HG03469 (cell line): ENCODE measurements at regions not wholly inside any gene's neighbourhood (a gene's known extent, or its start where the extent isn't known, plus 50 kb on each side); places are given as distances from the start of the nearest gene placed in this dataset.
"Not testable (repeated sequence)": the region's sequence is repeated elsewhere in the genome, so short reads cannot be mapped to it uniquely, and the experiment has no call there.

Experiments used
- ATAC-seq: cut with Tn5 transposase; IDR thresholded peaks from one replicate; pipeline ENCODE4 v1.9.1; 2021; ENCODE audit warnings: mild to moderate bottlenecking, moderate library complexity, moderate number of reproducible peaks; ENCODE audit not compliant: unreplicated experiment

- no peak for ATAC-seq
Observed at GRCh38 chr21:35202431-35202830, 153.3 kb upstream of the RUNX1 start.

- ATAC-seq: no peak
Observed at GRCh38 chr21:35201799-35202198, 152.7 kb upstream of the RUNX1 start.

GRCh38 chr21:35201288-35201687 is 152.2 kb upstream of the RUNX1 start:
- no peak for ATAC-seq

- no peak for ATAC-seq
Observed at GRCh38 chr21:35199733-35200015, 150.6 kb upstream of the RUNX1 start.

- no peak for ATAC-seq
Observed at GRCh38 chr21:35198982-35199732, 150.1 kb upstream of the RUNX1 start.

GRCh38 chr21:35198565-35198964 is 149.5 kb upstream of the RUNX1 start:
- ATAC-seq: no peak

GRCh38 chr21:35197992-35198431 is 148.9 kb upstream of the RUNX1 start:
- no peak for ATAC-seq

GRCh38 chr21:35197191-35197590 is 148.1 kb upstream of the RUNX1 start:
- no peak for ATAC-seq

GRCh38 chr21:35196128-35196527 is 147.0 kb upstream of the RUNX1 start:
- ATAC-seq: no peak

GRCh38 chr21:35195232-35195631 is 146.1 kb upstream of the RUNX1 start:
- ATAC-seq: no peak

- no peak for ATAC-seq
Observed at GRCh38 chr21:35191754-35192153, 142.7 kb upstream of the RUNX1 start.

- no peak for ATAC-seq
Observed at GRCh38 chr21:35191128-35191527, 142.0 kb upstream of the RUNX1 start.

GRCh38 chr21:35190201-35190701 is 141.1 kb upstream of the RUNX1 start:
- ATAC-seq: no peak

GRCh38 chr21:35189077-35189863 is 140.2 kb upstream of the RUNX1 start:
- ATAC-seq: peak; percentile 82

GRCh38 chr21:35183389-35183788 is 134.3 kb upstream of the RUNX1 start:
- ATAC-seq: not testable (repeated sequence)

- no peak for ATAC-seq
Observed at GRCh38 chr21:35179990-35180540, 131.0 kb upstream of the RUNX1 start.

- ATAC-seq: no peak
Observed at GRCh38 chr21:35178827-35179226, 129.7 kb upstream of the RUNX1 start.

- no peak for ATAC-seq
Observed at GRCh38 chr21:35178098-35178497, 129.0 kb upstream of the RUNX1 start.

- no peak for ATAC-seq
Observed at GRCh38 chr21:35172231-35172630, 123.1 kb upstream of the RUNX1 start.

- no peak for ATAC-seq
Observed at GRCh38 chr21:35171385-35171784, 122.3 kb upstream of the RUNX1 start.

GRCh38 chr21:35170818-35171217 is 121.7 kb upstream of the RUNX1 start:
- no peak for ATAC-seq

GRCh38 chr21:35170244-35170643 is 121.1 kb upstream of the RUNX1 start:
- no peak for ATAC-seq
